GM21515 (cell line): ENCODE measurements at regions not wholly inside any gene's neighbourhood (a gene's known extent, or its start where the extent isn't known, plus 50 kb on each side); places are given as distances from the start of the nearest gene placed in this dataset.
"Not testable (repeated sequence)": the region's sequence is repeated elsewhere in the genome, so short reads cannot be mapped to it uniquely, and the experiment has no call there.

Experiments
- ATAC-seq: cut with Tn5 transposase; IDR thresholded peaks from one replicate; pipeline ENCODE4 v1.9.1; 2021; ENCODE audit not compliant: unreplicated experiment

DNA sequence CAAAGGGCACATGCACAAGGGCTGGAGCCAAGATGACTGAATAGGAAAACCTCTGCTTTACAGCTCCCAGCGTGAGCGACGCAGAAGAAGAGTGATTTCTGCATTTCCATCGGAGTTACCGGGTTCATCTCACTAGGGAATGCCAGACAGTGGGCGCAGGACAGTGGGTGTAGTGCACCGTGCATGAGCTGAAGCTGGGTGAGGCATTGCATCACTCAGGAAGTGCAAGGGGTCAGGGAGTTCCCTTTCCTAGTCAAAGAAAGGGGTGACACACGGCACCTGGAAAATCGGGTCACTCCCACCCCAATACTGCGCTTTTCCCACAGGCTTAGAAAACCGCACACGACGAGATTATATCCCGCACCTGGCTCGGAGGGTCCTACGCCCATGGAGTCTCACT, 64.5 kb upstream of the HTR1E start:
- ATAC-seq = not testable (repeated sequence)

DNA sequence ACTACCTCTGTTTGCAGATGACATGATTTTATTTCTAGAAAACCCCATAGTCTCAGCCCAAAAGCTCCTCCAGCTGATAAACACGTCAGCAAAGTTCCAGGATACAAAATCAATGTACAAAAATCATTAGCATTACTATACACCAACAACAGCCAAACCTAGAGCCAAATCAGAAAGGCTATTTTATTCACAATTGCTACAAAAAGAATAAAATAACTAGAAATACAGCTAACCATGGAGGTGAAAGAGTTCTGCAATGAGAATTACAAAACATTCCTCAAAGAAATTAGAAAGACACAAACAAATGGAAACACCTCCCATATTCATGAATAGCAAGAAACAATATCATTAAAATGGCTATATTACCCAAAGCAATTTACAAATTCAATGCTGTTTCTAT, 65.6 kb upstream of the HTR1E start:
- no peak for ATAC-seq

DNA sequence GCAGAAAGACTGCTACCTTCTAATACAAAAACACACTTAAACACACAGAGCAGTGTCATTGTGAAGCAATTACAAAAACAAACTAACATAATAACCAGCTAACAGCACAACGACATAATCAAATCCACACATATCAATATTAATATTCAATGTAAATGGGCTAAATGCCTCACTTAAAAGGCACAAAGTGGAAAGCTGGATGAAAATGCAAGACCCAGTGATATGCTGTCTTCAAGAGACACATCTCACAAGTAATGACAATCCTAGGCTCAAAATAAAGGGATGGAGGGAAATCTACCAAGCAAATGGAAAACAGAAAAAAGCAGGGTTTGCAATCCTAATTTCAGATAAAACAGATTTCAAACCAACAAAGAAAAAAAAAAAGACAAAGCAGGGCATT, 67.8 kb upstream of the HTR1E start:
- ATAC-seq = no peak

DNA sequence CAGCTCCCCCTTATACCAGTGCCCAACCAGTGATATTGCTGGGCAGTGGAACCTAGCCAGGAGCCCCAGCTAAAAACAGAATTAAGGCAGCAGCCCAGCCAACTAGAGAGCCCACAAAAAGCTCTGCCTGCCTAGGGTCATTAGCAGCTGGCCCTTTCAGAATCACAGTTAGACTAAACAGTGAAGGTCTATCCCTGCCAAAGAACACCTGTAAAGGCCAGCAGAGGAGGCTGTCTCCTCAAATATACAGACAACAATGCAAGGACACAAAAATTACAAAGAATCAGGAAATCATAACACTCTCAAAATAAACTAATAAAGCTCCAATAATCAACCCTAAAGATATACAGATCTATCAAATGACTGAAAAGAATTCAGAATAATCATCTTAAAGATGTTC, 77.8 kb upstream of the HTR1E start:
- no peak for ATAC-seq

DNA sequence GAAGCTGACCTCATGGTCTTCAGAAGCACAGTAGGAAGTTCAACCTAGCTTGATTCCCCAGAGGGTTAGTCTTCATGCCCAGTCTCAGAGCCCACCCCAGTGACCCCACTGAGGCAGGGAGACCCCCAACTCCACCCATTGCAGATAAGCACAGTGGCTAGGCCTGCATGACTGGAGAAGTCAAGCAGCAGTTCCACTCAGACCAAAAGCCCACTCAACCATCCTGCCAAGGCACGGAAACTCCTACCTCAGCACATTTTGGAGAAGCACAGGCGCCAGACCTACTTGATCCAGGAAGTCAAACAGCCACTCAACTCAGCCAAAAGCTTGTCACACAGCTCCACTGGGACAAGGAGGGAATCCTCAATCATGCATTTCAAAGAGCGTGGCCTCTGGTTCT, 78.4 kb upstream of the HTR1E start:
- ATAC-seq = no peak

DNA sequence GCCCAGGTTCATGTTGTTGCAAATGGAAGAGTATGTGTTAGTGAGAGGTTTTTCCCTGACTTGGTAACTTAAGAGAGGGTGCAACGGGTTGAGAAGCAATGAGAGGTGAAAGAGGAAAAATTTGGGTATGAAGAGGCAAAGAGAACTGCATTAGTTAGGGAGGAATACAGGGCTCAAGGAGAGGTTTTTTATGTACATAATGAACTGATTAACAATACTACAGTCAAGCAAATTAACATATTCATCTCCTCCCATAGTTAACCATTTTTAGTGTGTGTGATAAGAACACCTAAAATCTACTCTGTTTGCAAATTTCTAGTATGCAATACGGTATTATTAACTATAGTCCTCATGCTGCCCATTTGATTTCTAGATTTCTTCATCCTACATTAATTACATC, 79.5 kb upstream of the HTR1E start:
- no peak for ATAC-seq

DNA sequence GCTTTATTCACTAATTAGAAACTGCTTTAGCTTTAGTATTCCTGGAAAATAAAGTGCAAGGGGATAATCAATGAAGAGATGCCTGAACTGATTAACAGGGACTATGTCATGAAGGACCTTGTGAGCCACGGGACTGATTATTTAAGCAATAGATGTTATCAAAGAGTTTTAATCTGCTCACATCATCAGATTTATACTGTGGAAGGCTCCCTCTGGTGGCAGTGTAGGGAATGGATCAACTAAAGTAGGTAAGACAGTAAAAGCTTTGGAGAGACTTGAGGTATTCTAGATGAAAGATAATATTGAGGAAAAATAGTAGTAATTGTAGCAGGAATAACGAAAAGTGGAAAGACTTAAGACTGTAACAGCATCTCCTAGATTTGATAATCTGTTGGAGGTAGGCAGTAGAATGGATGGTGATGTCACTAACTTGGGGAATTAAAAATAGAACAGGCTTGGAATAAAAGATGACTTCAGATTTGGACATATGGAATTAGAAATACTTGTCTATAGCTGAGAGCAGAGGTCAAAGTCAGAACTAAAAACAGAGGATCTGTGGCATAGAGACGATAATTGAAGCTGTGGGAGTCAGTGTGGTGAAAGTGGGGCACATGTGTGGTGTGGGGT, 80.3 kb upstream of the HTR1E start:
- no peak for ATAC-seq

DNA sequence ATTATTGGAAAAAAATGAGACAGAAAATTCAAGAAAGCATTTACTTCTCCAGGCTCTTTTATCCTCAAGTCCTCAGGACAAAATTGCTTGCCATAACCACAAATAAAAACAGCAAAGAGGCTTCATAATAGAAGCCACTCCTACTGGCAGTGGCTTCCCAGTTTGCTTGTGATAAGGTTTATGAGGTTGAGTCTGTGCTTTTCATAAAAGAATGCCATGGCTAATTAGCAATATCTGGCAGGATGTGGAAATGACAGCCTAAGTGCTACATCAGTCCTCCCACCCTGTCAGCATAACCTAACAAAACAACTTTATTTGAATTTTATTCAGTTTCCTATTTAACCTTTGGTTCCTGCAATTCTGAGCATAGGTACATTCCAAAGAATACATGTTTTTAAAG, 80.9 kb upstream of the HTR1E start:
- no peak for ATAC-seq

DNA sequence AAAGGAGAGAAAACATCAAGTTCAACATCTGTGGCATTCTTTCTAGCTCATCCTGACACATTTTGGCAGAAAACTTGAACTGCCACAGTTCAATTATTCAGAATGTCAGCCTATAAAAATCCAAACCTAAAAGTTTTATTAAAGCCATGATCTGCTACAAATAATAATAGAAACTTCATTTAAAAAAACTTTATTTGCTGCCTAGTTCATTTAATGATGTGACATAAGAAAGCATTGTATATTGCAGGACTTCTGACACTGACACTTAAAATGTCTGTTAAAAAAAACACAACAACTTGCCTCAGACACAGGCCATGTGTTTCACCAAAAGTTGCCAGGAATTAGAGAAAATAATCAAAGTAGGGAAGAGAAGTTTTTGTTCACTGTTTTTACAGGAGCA, 88.3 kb upstream of the HTR1E start:
- no peak for ATAC-seq

DNA sequence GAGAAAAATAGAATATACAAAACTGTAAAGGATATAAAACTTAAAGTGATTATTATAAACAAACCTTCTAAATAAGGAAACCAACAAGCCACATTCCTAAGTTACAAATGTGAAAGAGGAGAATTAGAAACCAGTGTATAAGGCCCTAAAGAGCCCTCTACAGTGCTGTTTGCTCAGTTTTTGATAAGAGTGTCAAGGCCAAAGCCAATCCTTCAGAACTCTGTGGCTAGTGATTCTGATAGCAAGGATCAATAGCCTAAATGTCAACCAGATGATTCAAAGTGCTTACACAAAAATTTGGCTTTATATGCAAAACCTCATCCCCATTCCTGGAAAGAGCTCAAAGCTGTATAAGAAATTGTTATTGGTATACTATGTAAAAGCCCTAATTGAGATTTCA, 104.6 kb upstream of the HTR1E start:
- ATAC-seq = no peak

DNA sequence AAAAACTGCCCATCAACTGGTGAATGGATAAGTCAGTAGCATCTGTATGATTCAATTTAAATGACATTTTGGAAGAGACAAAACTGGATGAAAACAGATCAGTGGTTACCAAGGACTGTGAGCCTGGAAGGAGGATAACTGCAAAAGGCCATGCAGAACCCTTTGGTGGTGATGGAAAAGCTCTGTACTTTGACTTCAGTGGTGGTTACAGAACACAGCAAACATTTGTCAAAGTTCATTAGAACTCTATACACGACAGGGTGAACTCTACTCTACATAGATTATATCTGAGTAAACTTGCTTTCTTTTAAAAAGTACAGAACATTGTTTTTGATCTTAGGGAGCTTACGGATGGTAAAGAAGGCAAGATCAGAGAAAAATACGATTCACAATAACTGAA, 111.9 kb upstream of the HTR1E start:
- no peak for ATAC-seq

DNA sequence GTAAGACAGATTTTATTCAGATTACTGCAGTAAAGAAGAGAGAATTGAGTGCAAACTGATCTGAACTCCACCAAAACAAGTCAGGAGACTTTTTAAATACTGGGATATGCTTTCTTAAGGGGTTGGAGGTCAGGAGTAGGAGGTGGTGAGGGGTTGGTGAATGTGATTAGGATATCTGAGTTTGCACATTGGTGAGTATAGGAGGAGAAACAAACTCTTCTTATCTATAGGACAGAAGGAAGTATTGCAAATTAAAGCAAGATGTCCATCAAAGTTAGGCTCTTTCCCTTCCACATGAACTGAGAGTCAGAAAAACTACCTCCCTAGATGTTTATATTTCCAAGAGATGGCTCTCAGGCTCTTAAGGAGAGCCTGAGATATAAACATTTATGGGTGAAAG, 114.6 kb upstream of the HTR1E start:
- ATAC-seq = no peak

DNA sequence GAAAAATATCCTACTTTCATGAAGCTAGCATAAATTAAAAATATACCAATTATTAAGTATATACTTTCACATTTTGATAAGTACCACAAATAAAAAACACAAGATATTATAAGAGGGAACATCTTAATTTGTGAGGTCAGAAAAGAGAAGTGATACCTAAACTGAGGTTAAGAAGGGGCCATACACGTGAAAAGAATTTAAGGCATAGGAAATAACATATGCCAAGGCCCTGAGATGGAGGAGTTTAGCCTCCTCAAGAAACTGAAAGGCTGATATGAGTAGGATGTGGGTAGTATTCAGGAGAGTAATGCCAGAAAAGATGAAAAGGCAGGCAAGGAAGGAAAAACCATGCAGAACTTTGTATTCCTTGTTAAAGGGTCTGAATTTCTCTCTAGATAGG, 116.6 kb upstream of the HTR1E start:
- ATAC-seq = no peak

DNA sequence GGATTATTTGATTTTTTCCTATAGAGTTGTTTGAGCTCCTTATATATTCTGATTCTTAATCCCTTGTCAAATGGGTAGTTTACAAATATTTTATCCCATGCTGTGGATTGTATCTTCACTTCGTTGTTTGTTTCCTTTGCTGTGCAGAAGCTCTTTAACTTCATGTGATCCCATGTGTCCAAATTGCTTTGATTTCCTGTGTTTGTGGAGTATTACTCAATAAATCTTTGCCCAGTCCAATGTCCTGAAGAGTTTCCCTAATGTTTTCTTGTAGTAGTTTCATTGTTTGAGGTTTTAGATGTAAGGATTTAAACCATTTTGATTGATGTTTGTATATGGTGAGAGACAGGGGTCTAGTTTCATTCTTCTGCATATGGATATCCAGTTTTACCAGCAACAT, 143.7 kb upstream of the HTR1E start:
- no peak for ATAC-seq

DNA sequence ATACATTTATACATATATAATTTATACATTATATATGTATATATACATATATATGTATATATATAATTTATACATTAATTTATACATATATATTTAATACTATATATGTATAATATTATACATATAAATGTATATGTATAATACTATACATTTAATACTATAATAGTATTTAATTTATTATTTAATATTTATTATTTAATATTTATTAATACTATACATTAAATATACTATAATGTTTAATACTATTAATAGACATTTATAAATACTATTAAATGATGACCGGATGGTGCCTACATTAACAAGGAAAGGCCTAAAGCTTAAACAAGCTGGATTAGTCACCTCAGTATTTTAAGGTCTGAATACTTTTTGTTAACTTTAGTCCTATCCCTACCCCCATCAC, 145.9 kb upstream of the HTR1E start:
- ATAC-seq = no peak

DNA sequence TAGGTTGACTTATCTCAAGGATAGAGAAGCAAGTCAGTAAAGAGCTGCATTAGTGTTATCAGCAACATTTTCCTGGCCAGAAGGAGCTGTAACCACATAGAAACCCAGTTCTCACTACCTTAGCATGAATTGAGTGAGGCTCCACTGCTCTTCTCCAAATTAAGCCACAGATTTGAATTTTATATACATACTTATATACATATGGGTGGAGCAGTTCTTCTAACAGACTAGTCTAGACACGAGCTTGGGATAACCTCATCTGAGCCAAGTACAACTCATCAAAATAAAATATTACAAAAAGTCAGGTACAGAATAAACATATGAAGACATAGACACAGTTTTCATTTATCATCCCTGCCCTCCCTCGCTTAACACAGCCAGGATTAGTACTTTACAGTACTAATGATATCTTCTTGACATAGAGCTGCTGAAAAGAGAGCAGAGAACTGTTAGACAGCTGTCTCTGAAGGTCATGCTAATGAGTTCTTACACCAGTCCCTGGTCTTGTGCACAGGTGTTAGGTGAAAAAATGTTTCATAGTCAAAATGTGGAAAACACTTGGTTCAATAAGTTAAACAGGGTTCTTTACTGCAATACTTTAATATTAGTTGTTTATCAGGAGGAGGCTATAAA, 147.4 kb upstream of the HTR1E start:
- ATAC-seq = no peak

DNA sequence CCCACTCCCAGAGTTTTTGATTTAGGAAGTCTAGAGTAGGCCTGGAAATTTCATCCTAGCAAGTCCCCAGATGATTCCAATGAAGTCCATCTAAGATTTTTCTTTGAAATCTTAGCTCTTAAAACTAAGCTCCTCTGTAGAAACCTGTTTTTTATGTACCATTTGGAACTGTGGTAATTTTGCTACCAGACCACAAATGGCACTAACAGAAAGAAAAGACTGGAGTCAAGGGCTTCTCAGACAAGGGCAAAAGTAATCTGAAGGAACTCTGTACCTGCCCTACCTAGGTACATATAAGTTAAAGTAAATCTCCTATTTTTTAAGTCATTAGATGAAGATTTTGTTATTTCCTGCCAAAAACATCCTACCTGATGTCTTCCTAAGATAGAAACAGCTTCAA, 155.0 kb upstream of the HTR1E start:
- no peak for ATAC-seq

DNA sequence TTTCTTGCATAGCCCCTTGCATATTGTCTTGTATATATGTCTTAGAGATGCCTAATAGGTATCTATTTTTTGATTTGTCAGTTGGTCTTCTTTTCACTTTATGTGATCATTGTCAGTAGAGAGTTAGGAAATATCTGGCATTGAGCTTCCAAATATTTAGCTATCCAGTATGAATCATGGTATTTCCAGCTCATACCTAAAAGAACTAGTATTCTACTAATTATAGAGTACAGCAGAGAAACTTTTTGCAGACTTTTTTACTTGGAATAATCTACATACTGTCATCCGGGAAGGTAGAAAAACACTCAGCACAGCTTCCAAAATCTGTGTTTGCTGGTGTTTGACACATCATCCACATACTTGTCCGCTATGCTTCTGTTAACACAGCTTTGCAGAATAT, 156.4 kb upstream of the HTR1E start:
- no peak for ATAC-seq

DNA sequence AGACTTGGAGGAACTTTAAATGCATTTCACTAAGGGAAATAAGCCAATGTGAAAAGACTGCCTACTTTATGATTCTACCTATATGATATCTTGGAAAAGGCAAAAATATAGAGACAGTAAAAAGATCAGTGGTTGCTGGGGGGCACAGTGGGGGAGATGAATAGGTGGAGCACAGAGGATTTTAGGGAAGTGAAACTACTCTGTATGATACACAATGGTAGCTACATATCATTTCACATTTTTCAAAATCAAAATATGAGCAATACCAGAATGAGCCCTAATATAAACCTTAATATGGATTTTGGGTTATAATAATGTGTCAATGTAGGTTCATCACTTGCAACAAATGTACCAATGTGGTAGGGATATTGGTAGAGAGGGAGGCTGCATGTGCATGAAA, 161.4 kb upstream of the HTR1E start:
- ATAC-seq = no peak

DNA sequence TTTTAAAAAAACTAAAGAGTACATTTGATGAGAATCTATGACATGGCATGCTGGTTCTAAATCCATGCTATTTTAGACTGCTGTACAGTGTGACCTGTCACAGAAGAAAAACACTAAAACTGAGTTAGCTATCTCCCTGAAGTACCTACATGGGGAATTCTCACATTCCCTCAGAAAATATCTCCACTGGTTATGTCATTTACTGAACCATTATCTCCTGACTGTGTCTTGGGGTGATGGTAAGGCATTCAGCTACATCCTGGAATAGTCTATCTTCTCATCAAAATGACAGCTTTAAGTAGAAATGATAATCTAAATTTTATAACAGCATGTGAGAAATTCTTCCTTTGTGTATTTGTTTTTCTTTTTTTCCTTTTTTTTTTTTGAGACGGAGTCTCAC, 172.1 kb upstream of the HTR1E start:
- ATAC-seq = no peak

DNA sequence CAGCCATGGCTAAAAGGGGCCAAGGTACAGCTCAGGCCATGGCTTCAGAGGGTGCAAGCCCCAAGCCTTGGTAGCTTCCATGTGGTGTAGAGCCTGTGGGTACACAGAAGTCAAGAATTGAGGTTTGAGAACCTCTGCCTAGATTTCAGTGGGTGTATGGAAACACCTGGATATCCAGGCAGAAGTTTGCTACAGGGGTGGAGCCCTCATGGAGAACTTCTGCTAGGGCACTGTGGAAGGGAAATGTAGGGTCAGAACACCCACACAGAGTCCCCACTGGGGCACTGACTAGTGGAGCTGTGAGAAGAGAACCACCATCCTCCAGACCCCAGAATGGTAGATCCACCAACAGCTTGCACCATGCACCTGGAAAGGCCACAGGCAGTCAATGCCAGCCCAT, 177.4 kb upstream of the HTR1E start:
- ATAC-seq = not testable (repeated sequence)

DNA sequence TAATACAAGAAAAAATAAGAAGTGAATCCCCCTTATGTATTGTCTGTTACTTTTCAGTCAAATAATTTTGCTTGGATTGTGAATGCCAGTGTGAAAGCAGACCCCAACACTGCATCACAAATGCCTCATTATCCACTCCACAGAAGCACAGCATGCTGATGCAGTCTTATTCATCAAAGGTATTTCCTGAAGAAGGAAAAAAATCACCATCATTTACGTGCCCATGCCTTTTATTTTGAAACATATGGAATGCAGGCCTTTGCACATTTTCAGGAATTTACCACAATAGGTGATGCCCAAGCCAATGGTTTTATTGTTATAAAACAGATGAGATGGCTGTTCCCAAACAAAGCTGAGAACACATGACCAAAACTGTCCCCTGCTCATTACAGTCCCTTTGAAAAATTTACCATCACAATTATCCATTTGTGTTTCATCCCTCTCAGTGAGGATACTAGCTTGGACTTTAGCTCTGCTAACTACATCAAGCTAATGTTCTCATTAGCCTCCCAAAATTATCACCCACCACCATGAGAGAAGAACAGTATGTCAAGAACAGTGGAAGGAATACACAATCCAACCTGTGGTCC, 180.6 kb upstream of the HTR1E start:
- ATAC-seq = no peak

DNA sequence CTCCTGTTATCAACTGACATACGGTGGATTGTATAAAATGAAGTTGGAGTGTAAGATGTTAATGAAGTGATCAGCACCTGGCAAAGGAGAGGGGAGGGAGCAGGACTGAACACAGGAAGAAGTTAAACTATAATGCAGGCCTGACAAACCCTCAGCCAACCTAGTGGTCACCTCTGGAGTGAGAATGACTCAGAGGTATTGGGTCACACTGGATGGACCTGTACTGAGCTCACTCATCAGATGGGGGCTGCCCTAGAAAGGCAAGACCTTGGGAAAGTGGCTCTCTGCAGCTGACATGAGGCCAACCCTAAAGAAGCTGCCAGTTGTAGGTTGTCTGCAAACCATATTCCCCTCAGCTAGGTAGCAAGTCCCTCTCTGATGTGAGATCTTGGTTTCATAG, 193.3 kb upstream of the HTR1E start:
- ATAC-seq = no peak
